GM21423 (cell line): ENCODE measurements at regions not wholly inside any gene's neighbourhood (a gene's known extent, or its start where the extent isn't known, plus 50 kb on each side); places are given as distances from the start of the nearest gene placed in this dataset.

ENCODE experiments used
- ATAC-seq: cut with Tn5 transposase; IDR thresholded peaks from one replicate; pipeline ENCODE4 v1.9.1; 2021; ENCODE audit warnings: mild to moderate bottlenecking, moderate library complexity; ENCODE audit not compliant: unreplicated experiment

- ATAC-seq = no peak
Measured at GRCh38 chr2:42927334-42928160, 135.2 kb upstream of the HAAO start.

GRCh38 chr2:42926434-42927333 is 134.3 kb upstream of the HAAO start:
- ATAC-seq = no peak

- ATAC-seq = no peak
Measured at GRCh38 chr2:42925742-42926433, 133.5 kb upstream of the HAAO start.

GRCh38 chr2:42924418-42924886 is 132.1 kb upstream of the HAAO start:
- no peak for ATAC-seq

GRCh38 chr2:42923580-42924417 is 131.4 kb upstream of the HAAO start:
- ATAC-seq = no peak

- ATAC-seq = no peak
Measured at GRCh38 chr2:42922790-42923579, 130.6 kb upstream of the HAAO start.

GRCh38 chr2:42922293-42922692 is 129.9 kb upstream of the HAAO start:
- ATAC-seq = no peak

GRCh38 chr2:42921721-42922120 is 129.3 kb upstream of the HAAO start:
- no peak for ATAC-seq

GRCh38 chr2:42921147-42921520 is 128.8 kb upstream of the HAAO start:
- no peak for ATAC-seq

GRCh38 chr2:42920446-42921146 is 128.2 kb upstream of the HAAO start:
- no peak for ATAC-seq

GRCh38 chr2:42918671-42919318 is 126.4 kb upstream of the HAAO start:
- no peak for ATAC-seq

- no peak for ATAC-seq
Measured at GRCh38 chr2:42918041-42918440, 125.7 kb upstream of the HAAO start.

- no peak for ATAC-seq
Measured at GRCh38 chr2:42917425-42917927, 125.1 kb upstream of the HAAO start.

GRCh38 chr2:42916324-42916723 is 123.9 kb upstream of the HAAO start:
- ATAC-seq = no peak

GRCh38 chr2:42914860-42915259 is 122.5 kb upstream of the HAAO start:
- no peak for ATAC-seq

GRCh38 chr2:42914314-42914713 is 121.9 kb upstream of the HAAO start:
- ATAC-seq = no peak

- no peak for ATAC-seq
Measured at GRCh38 chr2:42913280-42913878, 121.0 kb upstream of the HAAO start.
